Large intestine (tissue), 3 donors: ENCODE measurements at regions not wholly inside any gene's neighbourhood (a gene's known extent, or its start where the extent isn't known, plus 50 kb on each side); places are given as distances from the start of the nearest gene placed in this dataset.
"Not testable (repeated sequence)": the region's sequence is repeated elsewhere in the genome, so short reads cannot be mapped to it uniquely, and the experiment has no call there.

ENCODE experiments used
- DNase-seq, 2 donors: peaks; one replicate each; pipeline versions ENCODE4 v3.0.0 to v3.0.0-alpha.2; 2013
- H3K27ac ChIP-seq: one replicate; pipeline ENCODE4 v1.5.1; 2013; ENCODE audit warnings: low read length
- H3K27me3 ChIP-seq: 2 replicates; pipeline ENCODE4 v1.6.1; 2013; ENCODE audit warnings: low read length; ENCODE audit not compliant: control insufficient read depth, insufficient read depth
- H3K36me3 ChIP-seq: 2 replicates; pipeline ENCODE4 v1.6.1; 2013; ENCODE audit warnings: low read length; ENCODE audit not compliant: control insufficient read depth, insufficient read depth
- H3K4me1 ChIP-seq: one replicate; pipeline ENCODE4 v1.6.1; 2013; ENCODE audit warnings: low read length; ENCODE audit not compliant: control insufficient read depth, insufficient read depth
- H3K4me3 ChIP-seq: one replicate; pipeline ENCODE4 v1.5.1; 2013; ENCODE audit warnings: low read length
- H3K9me3 ChIP-seq: one replicate; pipeline ENCODE4 v1.6.1; 2013; ENCODE audit warnings: mild to moderate bottlenecking, low read depth, low read length, moderate library complexity; ENCODE audit not compliant: control insufficient read depth
- WGBS: methylation state at CpG from one replicate; pipeline ENCODE4 v1.1.5; 2013; ENCODE audit warnings: low lambda C conversion rate; ENCODE audit not compliant: insufficient coverage; 5-methylcytosine and 5-hydroxymethylcytosine counted together

DNA sequence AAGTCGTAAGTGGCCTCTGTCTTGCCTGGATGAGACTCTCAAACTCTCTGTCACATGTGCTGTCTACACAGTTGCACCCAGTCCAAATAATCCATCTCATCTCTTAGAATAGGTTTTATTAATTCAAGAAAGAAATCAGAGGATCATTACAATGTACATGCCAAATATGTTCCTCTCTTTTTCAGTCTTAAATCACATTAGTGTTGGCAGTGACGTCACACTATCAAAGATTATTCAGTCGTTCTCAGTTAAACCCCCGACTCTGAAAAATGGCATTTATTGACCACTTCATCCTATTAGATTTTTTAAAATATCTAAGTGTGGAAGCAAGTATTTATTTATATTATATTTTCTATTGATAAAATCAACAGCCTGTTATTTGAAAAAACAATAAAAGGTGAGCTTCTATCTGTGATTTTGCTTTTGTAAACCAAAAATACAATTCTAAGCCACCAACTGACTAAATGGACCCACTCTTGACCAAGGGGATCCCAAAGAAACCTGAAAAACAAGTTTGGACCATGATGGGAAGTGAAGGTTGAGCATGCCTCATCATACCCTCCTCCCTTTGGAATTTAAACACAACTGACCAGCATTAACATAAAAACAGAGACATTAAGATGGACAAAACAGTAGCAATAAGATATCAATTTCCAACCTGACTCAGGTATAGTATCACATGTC lies 1894.4 kb upstream of the LRRTM1 start:
- Histone ChIP-seq H3K9me3 (no peaks in the 10 kb centered on the region), H3K27ac (no peak overlapping the region), H3K4me3 (no peak overlapping the region), H3K27me3 (no peaks in the 10 kb centered on the region), H3K36me3 (no peaks in the 10 kb centered on the region), H3K4me1 (no peaks in the 10 kb centered on the region)
- no peak for DNase-seq
- WGBS: no CpG with 5 or more reads among the region's 4 CpGs

DNA sequence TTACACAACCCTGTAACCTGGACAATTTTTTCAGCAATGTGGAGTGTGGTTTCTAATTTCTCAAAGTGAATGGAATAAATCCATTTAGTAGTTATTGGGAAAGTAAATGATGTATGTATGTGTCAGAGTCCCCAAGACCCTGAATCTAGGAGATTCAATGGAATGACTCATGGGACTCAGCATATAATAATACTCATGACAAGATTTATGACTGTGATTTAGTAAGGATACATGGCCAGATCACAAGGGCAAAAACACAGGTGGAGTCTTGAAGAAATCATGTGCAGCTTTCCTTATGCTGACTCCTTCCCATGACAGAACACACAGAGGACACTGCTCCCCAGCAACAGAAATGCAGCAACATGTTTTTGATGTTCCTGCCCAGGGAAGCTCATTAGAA lies 1877.7 kb upstream of the LRRTM1 start:
- Histone ChIP-seq H3K36me3 (no peaks in the 10 kb centered on the region), H3K27ac (no peak overlapping the region), H3K4me1 (no peaks in the 10 kb centered on the region), H3K27me3 (no peaks in the 10 kb centered on the region), H3K9me3 (no peaks in the 10 kb centered on the region), H3K4me3 (no peak overlapping the region)
- DNase-seq: peak; percentile 12 to 23

DNA sequence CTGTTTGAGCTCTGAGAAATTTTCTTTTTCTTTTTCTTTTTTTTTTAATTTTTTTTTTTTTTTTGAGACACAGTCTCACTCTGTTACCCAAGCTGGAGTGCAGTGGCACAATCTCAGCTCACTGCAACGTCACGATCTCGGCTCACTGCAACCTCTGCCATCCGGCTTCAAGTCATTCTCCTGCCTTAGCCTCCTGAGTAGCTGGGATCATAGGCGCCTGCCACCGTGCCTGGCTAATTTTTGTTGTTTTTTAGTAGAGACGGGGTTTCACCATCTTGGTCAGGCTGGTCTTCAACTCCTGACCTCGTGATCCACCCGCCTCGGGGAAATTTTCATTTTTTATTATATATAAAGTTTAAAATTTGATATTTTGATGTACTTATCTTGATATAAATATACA lies 1870.7 kb upstream of the LRRTM1 start:
- DNase-seq, H3K4me1 ChIP-seq, H3K9me3 ChIP-seq, H3K4me3 ChIP-seq, H3K36me3 ChIP-seq, H3K27ac ChIP-seq, H3K27me3 ChIP-seq: not testable (repeated sequence)
- no CpG with 5 or more reads among the region's 10 CpGs for WGBS

DNA sequence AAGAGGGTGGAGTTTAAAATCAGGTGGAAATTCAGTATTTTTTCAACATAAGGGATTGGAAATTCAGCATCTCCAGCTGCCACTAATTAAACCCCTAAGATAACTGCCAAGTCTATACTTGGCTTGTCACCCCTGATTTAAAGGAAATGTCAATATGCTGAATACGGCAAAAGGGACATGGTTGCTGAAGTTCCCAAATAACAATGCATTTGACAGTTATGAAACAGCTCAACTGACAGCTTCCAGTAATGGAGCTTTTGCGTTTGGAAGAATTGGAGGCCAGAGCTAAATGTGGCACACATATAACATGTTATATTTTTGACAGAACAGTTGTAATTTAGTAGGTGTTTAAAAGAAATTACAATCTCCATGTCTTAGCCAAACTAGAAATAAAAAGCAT lies 1867.9 kb upstream of the LRRTM1 start:
- Histone ChIP-seq H3K9me3 (no peaks in the 10 kb centered on the region), H3K4me3 (no peak overlapping the region), H3K27ac (no peak overlapping the region), H3K27me3 (no peaks in the 10 kb centered on the region), H3K36me3 (no peaks in the 10 kb centered on the region), H3K4me1 (no peaks in the 10 kb centered on the region)
- DNase-seq: no peak
- WGBS: 100% methylated on average over 1 of the region's 2 CpGs

DNA sequence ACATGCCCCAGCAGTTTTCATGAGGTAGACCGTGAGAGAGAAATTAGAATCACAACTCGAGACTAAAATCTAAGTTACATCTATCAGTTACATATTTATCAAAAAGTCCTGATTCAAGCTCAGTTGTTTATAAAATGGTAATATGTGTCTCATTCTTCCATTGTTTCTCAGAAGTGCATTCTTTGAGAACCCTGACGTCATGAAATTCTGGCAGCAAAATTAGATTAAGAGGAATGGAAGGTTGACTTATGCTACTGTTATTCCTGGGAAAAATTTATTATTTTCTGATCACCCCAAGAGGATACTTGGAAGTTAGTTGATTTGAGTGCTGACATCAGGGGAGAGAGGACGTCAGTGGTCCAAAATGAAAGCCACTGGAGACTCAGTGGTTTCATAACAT lies 1864.8 kb upstream of the LRRTM1 start:
- Histone ChIP-seq H3K27me3 (no peaks in the 10 kb centered on the region), H3K4me1 (no peaks in the 10 kb centered on the region), H3K4me3 (no peak overlapping the region), H3K36me3 (no peaks in the 10 kb centered on the region), H3K9me3 (no peaks in the 10 kb centered on the region), H3K27ac (no peak overlapping the region)
- no peak for DNase-seq
- 100% methylated on average over 1 of the region's 4 CpGs for WGBS

DNA sequence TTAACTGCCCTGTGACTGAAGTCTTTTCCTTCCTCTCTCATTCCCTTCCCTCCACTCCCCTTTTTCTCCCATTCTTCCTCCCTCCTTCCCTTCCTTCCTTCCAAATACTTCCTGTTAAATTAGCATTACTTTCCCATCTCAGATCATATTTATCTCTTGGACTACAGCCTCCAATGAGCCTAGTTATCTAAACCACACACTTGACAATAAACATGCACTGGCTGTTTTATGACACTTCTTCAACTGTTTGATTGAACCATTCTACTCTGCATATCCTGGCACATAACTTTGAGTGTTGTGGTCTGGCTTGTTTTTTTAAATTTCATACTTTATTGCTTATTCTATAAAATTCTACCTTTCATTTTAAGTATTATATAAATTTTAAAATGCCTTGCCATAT lies 1860.8 kb upstream of the LRRTM1 start:
- H3K27ac ChIP-seq: no peak overlapping the region
- no peaks in the 10 kb centered on the region for H3K4me1 ChIP-seq
- no peaks in the 10 kb centered on the region for H3K9me3 ChIP-seq
- H3K4me3 ChIP-seq: no peak overlapping the region
- no peaks in the 10 kb centered on the region for H3K27me3 ChIP-seq
- DNase-seq: no peak
- H3K36me3 ChIP-seq: no peaks in the 10 kb centered on the region

DNA sequence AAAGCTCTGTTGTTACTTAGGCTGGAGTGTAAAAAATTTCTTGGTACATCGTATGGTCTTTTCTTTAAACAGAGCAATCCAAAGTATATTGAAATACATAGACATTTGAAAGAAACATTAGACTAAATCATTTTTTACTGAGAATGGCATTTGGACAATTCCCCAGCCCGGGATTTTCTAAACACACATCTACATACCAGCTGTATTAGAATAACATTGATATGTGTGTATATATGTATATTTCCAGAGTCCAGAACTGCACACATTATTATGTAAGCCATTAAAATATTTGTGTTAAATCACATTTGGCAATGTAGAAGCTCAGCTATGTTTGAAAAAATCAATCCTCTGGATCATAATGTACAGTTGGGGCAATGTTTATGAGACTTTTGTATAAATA lies 1853.6 kb upstream of the LRRTM1 start:
- WGBS: 83% methylated on average over 1 of the region's 2 CpGs
- Histone ChIP-seq H3K27me3 (no peaks in the 10 kb centered on the region), H3K4me3 (no peak overlapping the region)

DNA sequence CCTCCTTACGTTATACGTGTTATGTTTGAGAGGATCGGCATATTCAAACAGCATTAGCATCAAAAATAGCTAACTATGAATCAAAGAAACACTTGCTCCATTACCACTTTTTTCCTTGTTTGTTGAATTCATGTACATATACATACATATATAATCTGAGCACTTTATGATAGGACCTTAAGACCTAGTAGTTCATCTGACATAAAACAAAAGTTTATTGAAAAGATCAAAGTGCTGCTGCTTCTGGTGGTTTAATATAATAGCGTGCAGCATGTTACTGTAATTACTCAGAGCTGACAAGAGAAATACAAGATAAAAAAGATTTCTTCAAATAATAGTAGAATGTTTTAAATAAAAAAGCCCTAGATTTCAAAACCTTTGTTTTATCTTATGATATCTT lies 1850.9 kb upstream of the LRRTM1 start:
- no peaks in the 10 kb centered on the region for H3K4me1 ChIP-seq
- no peaks in the 10 kb centered on the region for H3K27me3 ChIP-seq
- H3K36me3 ChIP-seq: no peaks in the 10 kb centered on the region
- 57% methylated on average over 1 of the region's 4 CpGs for WGBS
- H3K27ac ChIP-seq: no peak overlapping the region
- H3K4me3 ChIP-seq: no peak overlapping the region
- DNase-seq: no peak
- H3K9me3 ChIP-seq: no peaks in the 10 kb centered on the region

More for the DNA sequence above, 1853.6 kb upstream of the LRRTM1 start:
- Histone ChIP-seq H3K9me3 (no peaks in the 10 kb centered on the region), H3K4me1 (no peaks in the 10 kb centered on the region), H3K27ac (no peak overlapping the region), H3K36me3 (no peaks in the 10 kb centered on the region)
- no peak for DNase-seq

DNA sequence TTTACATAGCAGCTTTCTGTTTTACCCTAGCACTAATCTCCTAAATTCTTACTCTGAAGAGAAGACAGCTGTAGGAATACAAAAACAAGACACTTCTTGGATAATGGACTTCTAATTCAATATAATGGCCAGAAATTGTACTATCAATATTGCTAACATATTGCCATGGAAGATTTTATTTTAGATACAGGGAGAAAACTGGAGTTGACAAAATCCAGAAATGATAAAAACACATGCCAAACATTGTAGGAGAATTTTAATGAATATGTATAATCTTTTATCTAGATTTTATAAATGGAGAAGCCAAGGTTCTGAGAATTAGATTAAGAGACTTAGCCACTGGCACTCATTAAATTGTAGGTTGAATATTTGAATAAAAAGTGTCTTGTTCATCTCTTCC lies 1838.8 kb upstream of the LRRTM1 start:
- Histone ChIP-seq H3K27ac (no peak overlapping the region), H3K36me3 (no peaks in the 10 kb centered on the region), H3K9me3 (no peaks in the 10 kb centered on the region), H3K4me1 (peaks cover 12% of the 10 kb centered on the region), H3K4me3 (no peak overlapping the region), H3K27me3 (no peaks in the 10 kb centered on the region)
- no peak for DNase-seq

DNA sequence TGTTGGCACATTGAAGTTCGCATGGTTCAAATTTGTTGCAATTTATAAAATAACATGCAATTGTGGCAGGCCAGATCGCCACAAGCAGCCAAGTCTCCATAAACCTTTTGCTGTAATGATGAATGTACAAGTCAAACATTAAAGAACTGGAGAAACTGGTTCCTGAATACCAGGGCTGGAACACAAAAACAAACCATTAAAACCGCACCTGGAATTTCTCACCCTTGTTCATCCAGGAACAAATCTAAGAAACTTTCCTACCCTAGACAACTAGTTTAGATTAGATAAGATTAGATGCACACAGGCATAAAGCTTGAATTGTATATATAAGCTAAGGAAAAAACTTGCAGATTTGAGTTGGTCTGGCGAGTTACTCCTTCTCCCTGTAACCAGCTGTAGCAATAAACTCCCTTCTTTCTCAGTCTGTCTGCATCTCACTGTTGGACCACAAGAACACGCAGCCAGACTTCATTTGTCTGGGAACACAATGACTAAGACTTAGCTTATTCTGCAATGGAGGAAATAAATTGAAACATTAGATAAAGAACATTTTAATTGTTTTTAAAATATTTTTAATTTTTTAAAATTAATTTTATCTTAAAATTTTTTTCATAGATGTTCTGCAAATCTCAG lies 1835.5 kb upstream of the LRRTM1 start:
- Histone ChIP-seq H3K27me3 (no peaks in the 10 kb centered on the region), H3K27ac (peak overlapping the region; percentile 31), H3K36me3 (no peaks in the 10 kb centered on the region), H3K9me3 (no peaks in the 10 kb centered on the region), H3K4me1 (peaks cover 12% of the 10 kb centered on the region), H3K4me3 (no peak overlapping the region)
- WGBS: 14% methylated on average over 1 of the region's 5 CpGs
- DNase-seq: peak; percentile 39 to 76

DNA sequence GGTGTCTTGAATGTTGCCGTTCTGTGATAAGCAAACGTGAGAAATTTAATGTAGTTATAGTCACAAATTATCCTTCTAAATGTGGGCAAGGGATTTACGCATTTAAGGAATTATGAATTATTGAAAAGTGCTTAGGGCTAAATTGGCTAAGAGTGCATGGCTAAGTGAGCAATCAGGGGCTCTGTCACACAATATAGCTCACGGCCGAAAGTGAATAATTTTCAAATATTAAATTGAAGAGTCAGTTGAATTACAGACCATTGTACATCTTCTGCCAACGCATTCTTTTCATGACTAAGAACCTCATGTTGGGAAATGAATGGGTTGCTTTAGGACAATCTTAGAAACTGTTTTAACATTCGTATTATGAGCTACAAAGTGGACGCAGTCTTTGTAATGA lies 1832.9 kb upstream of the LRRTM1 start:
- Histone ChIP-seq H3K27ac (no peak overlapping the region), H3K27me3 (no peaks in the 10 kb centered on the region), H3K4me3 (no peak overlapping the region), H3K4me1 (peaks cover 12% of the 10 kb centered on the region), H3K9me3 (no peaks in the 10 kb centered on the region), H3K36me3 (no peaks in the 10 kb centered on the region)
- 98% methylated on average over 8 of the region's 8 CpGs for WGBS
- DNase-seq: no peak
